IPS-NIHi7 (cell line): ENCODE measurements at regions not wholly inside any gene's neighbourhood (a gene's known extent, or its start where the extent isn't known, plus 50 kb on each side); places are given as distances from the start of the nearest gene placed in this dataset.

ENCODE experiments used
- DNase-seq: peaks from one replicate; pipeline ENCODE4 v3.0.0; 2012; ENCODE audit warnings: mixed read lengths; ENCODE audit errors: extremely low spot score

GRCh38 chr13:50682002-50682401 lies 161.5 kb downstream of the DLEU7 start:
- DNase-seq, result no peak

GRCh38 chr13:50682966-50683365 lies 160.5 kb downstream of the DLEU7 start:
- no peak for DNase-seq

GRCh38 chr13:50684366-50684765 lies 159.1 kb downstream of the DLEU7 start:
- DNase-seq, result no peak

GRCh38 chr13:50685491-50685890 lies 158.0 kb downstream of the DLEU7 start:
- DNase-seq, result no peak

- DNase-seq, result no peak
Measured at GRCh38 chr13:50685956-50686355, 157.5 kb downstream of the DLEU7 start.

- no peak for DNase-seq
Measured at GRCh38 chr13:50686551-50686950, 156.9 kb downstream of the DLEU7 start.

- no peak for DNase-seq
Measured at GRCh38 chr13:50687545-50687944, 155.9 kb downstream of the DLEU7 start.

- no peak for DNase-seq
Measured at GRCh38 chr13:50690006-50690405, 153.5 kb downstream of the DLEU7 start.

- no peak for DNase-seq
Measured at GRCh38 chr13:50691176-50691680, 152.3 kb downstream of the DLEU7 start.

- DNase-seq, result no peak
Measured at GRCh38 chr13:50691681-50692263, 151.7 kb downstream of the DLEU7 start.

GRCh38 chr13:50692396-50692915 lies 151.0 kb downstream of the DLEU7 start:
- DNase-seq, result no peak

- peak; percentile 34 for DNase-seq
Measured at GRCh38 chr13:50693727-50694126, 149.8 kb downstream of the DLEU7 start.

- DNase-seq, result no peak
Measured at GRCh38 chr13:50697746-50698539, 145.5 kb downstream of the DLEU7 start.

GRCh38 chr13:50699874-50700663 lies 143.4 kb downstream of the DLEU7 start:
- DNase-seq, result no peak

GRCh38 chr13:50700664-50701305 lies 142.7 kb downstream of the DLEU7 start:
- DNase-seq, result no peak

- DNase-seq, result no peak
Measured at GRCh38 chr13:50701469-50701868, 142.0 kb downstream of the DLEU7 start.

- DNase-seq, result no peak
Measured at GRCh38 chr13:50706505-50706904, 137.0 kb downstream of the DLEU7 start.

- no peak for DNase-seq
Measured at GRCh38 chr13:50707628-50708027, 135.9 kb downstream of the DLEU7 start.

GRCh38 chr13:50708461-50708860 lies 135.0 kb downstream of the DLEU7 start:
- no peak for DNase-seq

- DNase-seq, result no peak
Measured at GRCh38 chr13:50709058-50709457, 134.4 kb downstream of the DLEU7 start.

GRCh38 chr13:50711131-50711815 lies 132.2 kb downstream of the DLEU7 start:
- no peak for DNase-seq
